ENCODE measurements at regions not wholly inside any gene's neighbourhood (a gene's known extent, or its start where the extent isn't known, plus 50 kb on each side); places are given as distances from the start of the nearest gene placed in this dataset.
"Not testable (repeated sequence)": the region's sequence is repeated elsewhere in the genome, so short reads cannot be mapped to it uniquely, and the experiment has no call there.

DNA sequence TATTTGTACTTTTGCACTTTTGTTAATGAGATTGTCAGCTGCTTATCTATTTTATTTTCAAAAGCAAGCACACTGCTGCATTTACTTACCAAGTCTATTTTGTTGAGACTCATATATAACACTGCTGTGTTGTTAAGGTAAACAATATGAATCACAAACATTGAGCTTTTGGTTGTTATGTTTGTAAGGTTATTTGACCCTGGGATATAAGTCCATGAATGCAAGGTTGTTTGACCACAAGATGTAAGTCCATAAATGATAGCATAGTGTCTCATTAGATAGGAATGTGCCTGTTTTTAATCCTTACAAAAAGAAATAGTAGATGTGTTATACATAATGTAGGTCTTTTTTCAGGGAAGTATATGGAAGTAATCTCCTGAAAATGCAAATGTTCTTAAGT lies 845.9 kb downstream of the CDH9 start:
- no peak for DNase-seq

DNA sequence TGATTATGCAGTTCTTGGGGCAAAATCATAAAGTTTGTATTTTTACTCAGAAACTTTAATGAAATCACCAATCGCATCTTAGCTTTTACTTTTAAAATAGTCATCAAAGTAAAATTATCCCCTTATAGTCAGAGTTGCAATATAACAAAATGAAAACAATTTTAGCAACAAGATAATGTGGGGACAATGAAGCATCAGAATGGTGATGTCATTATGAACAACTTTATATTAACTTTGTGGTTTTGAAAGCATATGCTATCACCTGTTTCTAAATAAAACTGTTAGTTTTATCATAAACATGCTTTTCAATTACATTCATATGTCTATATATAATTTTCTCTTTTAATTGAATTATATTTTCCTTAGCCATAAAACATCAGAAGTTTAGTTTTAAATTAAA lies 856.8 kb downstream of the CDH9 start:
- DNase-seq = no peak

GRCh38 chr5:26148569-26149107 lies 889.7 kb downstream of the CDH9 start:
- DNase-seq = no peak

DNA sequence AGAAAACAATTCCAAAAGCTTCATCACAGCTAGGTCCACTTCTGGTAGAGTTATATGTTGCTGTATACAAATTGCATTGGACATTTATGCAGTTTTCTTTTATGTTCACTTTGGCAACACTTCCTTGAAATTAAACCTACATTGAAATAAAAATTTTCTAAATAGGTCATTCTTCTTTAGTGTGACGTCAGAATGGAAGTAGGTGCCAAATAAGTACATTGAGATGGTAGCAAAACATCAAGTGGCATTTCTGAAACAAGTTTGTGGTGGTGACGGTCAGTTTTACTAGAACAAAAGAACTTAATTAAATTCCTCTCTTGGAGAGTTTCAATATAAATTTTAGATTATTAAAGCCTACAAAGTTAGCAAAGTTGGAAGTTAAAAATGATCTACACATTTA lies 895.1 kb downstream of the CDH9 start:
- no peak for DNase-seq

DNA sequence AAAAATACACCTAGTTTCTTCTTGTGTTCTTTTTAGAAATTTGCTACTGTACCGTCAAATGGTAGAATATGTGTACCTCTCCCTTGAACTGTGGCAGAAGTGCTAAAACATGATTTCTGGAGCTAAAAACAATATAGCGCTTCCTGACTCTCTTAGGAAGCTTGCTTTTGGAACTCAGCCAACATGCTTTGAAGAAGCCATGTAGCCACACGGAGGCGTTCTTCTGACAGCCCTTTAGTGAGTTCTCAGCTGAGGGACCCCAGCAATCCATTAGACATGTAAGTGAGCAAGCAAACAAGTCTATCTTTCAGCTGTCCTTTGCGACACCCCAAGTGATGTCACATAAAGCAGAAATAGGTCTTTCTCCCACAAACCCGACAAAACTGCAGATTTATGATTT lies 917.0 kb downstream of the CDH9 start:
- no peak for DNase-seq

- DNase-seq = no peak
Measured at GRCh38 chr5:26104175-26104574, 934.2 kb downstream of the CDH9 start.

DNA sequence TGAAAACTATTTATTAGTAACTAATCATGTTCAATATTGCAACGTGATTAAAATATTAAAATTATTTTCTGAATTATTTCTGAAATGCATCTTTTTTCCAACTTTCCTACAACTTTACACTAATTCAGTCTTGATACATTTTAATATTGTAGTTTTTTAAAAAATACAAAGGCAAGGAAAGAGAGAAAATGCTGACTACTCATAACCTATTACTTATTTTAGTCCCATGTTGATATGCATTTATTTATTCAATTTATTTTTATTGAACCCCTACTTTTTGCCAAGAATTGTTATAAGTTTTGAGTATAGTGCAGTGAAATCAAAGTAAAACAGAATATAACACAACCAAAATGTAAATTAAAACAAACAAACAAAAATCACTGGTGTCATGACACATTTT lies 978.2 kb downstream of the CDH9 start:
- DNase-seq = no peak

- no peak for DNase-seq
Measured at GRCh38 chr5:26054594-26054993, 983.8 kb downstream of the CDH9 start.

GRCh38 chr5:26034813-26035212 lies 1003.6 kb downstream of the CDH9 start:
- DNase-seq = no peak

GRCh38 chr5:26031481-26031880 lies 1006.9 kb downstream of the CDH9 start:
- DNase-seq = no peak

- no peak for DNase-seq
Measured at GRCh38 chr5:26026044-26026443, 1012.3 kb downstream of the CDH9 start.

GRCh38 chr5:26024774-26025173 lies 1013.6 kb downstream of the CDH9 start:
- DNase-seq = no peak

- no peak for DNase-seq
Measured at GRCh38 chr5:26023361-26023760, 1015.0 kb downstream of the CDH9 start.

- DNase-seq = no peak
Measured at GRCh38 chr5:26014206-26014605, 1024.2 kb downstream of the CDH9 start.

GRCh38 chr5:26012078-26012477 lies 1026.3 kb downstream of the CDH9 start:
- no peak for DNase-seq

GRCh38 chr5:26009742-26010141 lies 1028.6 kb downstream of the CDH9 start:
- no peak for DNase-seq

GRCh38 chr5:26003966-26004365 lies 1034.4 kb downstream of the CDH9 start:
- DNase-seq = no peak

DNA sequence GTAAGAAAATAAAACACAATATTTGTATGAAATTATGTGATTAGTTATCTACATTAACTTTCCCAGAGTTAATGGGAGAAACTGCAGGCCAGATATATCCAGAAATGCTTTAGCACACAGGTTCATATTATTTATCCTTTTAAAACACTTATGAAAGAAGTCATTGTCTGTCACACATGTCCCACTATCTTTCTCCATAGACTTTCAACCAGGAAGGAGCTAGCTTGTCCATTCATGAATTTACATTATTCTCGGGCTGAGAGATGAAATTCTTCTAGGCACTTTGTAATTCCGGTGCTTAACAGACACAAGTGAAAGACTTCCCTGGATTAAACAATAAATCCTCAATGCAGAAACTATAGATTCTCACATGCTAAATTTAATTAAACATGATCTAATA lies 1043.2 kb downstream of the CDH9 start:
- DNase-seq = no peak

GRCh38 chr5:25993701-25994100 lies 1044.7 kb downstream of the CDH9 start:
- no peak for DNase-seq

GRCh38 chr5:25991639-25992038 lies 1046.7 kb downstream of the CDH9 start:
- no peak for DNase-seq

GRCh38 chr5:25990771-25991170 lies 1047.6 kb downstream of the CDH9 start:
- DNase-seq = no peak

GRCh38 chr5:25979086-25979485 lies 1059.3 kb downstream of the CDH9 start:
- DNase-seq = no peak

DNA sequence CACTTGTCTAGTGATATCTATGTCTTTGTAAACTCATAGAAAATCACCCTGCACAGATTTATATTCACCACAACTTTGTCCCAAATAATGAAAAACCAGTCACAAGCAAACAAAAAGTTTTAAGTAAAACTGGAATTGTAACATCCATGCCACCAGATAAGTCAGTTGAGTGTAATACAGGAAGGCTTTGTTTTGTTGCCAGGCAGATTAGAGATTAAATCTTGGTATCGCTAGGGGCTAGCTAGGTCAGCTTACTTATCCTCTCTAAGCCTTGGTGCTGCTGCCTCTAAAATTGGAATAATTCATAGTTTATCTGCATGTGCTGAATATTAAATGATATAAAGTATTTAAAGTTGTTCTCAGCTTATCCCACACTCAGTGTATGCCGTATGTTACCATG lies 1062.5 kb downstream of the CDH9 start:
- DNase-seq = no peak

GRCh38 chr5:25974451-25974850 lies 1063.9 kb downstream of the CDH9 start:
- DNase-seq = no peak

DNA sequence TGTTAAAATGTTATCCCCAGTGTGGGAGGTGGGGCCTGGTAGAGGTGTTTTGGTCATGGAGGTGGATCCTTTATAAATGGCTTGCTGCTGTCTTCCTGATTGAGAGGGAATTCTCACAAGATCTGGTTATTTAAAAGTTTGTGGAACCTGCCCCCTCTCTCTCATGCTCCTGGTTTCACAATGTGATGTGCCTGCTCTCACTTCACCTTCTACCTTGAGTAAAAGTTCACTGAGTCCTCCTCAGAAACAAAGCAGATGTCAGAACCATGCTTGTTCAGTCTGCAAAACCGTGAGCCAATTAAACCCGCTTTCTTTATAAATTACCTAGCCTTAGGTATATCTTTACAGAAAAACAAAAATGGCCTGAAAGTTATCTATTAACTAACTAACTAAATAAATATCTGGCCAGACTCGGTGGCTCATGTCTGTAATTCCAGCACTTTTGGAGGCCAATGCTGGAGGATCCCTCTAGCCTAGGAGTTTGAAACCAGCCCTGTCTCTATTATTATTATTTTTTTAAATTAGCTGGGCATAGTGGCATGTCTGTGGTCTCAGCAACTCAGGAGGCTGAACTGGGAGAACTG lies 1067.4 kb downstream of the CDH9 start:
- no peak for DNase-seq

- DNase-seq = not testable (repeated sequence)
Measured at GRCh38 chr5:25969042-25969441, 1069.3 kb downstream of the CDH9 start.
